AG04449 (cell line): ENCODE measurements at regions not wholly inside any gene's neighbourhood (a gene's known extent, or its start where the extent isn't known, plus 50 kb on each side); places are given as distances from the start of the nearest gene placed in this dataset.

Experiments used
- CTCF ChIA-PET: fragments of 350-600 bp; formaldehyde crosslinking; extraction: SDS; loops from one replicate; lab custom pipeline; 2021; ENCODE audit warnings: antibody characterized with exemption; lab: Yijun Ruan, JAX
- POLR2A ChIA-PET: fragments of 400-600, 350-600 bp; formaldehyde crosslinking; extraction: SDS; loops from one replicate; lab custom pipeline; 2020; ENCODE audit warnings: antibody characterized with exemption, inconsistent platforms; lab: Yijun Ruan, JAX
- DNase-seq: peaks from one replicate; pipeline ENCODE4 v3.0.0-alpha.2; 2010; ENCODE audit warnings: low read depth, low spot score
- H3K4me3 ChIP-seq: 2 replicates; pipeline ENCODE4 v1.5.1; 2011; ENCODE audit warnings: low read depth, mild to moderate bottlenecking, control low read depth, low read length
- CTCF ChIP-seq: IDR thresholded peaks from one replicate; pipeline ENCODE4 v1.5.1; 2011; ENCODE audit warnings: mild to moderate bottlenecking, moderate library complexity, low read length, control low read depth, inconsistent platforms; ENCODE audit not compliant: insufficient read depth; ENCODE audit errors: missing control alignments

GRCh38 chr17:15122857-15123256 lies 142.3 kb downstream of the PMP22 start:
- TF ChIP-seq CTCF, result no peak
- no peak overlapping the region for H3K4me3 ChIP-seq
- ChIA-PET CTCF (no interaction called here), POLR2A (no interaction called here)
- DNase-seq, result no peak

- CTCF ChIA-PET, result no interaction called here
- POLR2A ChIA-PET, result no interaction called here
- DNase-seq, result peak; percentile 34
- H3K4me3 ChIP-seq, result no peak overlapping the region
- no peak for TF ChIP-seq CTCF
Observed at GRCh38 chr17:15121426-15121825, 143.7 kb downstream of the PMP22 start.

DNA sequence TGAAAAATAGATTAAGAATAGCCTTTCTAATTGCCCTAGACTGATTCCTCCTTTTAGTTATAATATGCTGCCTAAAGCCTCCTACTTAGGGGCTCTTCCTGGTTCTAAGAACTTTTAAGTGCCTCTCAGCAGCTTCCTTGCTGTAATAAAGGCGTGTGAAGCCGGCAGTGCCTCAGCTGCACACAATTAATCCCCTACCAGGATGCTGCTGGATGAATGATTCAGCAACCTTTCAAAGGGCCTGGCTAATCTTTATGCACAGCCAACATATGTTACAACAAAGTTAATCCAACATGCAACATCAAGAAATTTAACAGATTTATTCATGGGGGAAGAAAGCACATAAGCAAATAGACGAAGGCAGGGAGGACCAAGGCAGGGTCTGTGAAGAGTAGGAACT lies 145.2 kb downstream of the PMP22 start:
- TF ChIP-seq CTCF, result no peak

GRCh38 chr17:15117239-15117638 lies 147.9 kb downstream of the PMP22 start:
- CTCF ChIA-PET, result no interaction called here

More for the DNA sequence above, 145.2 kb downstream of the PMP22 start:
- ChIA-PET CTCF (interaction anchor here (1.0 kb wide), 1 partner anchor 45 kb away, joined by 3 read pairs; no protein-coding TSS in a partner anchor), POLR2A (no interaction called here)
- no peak overlapping the region for H3K4me3 ChIP-seq
- no peak for DNase-seq

GRCh38 chr17:15112846-15113617 lies 152.1 kb downstream of the PMP22 start:
- no peak overlapping the region for H3K4me3 ChIP-seq
- no peak for TF ChIP-seq CTCF
- POLR2A ChIA-PET, result no interaction called here
- CTCF ChIA-PET, result interaction anchor here (1.1 kb wide), 1 partner anchor 43 kb away, joined by 5 read pairs; no protein-coding TSS in a partner anchor
- DNase-seq, result no peak

More at GRCh38 chr17:15117239-15117638, 147.9 kb downstream of the PMP22 start:
- POLR2A ChIA-PET, result no interaction called here
- no peak for DNase-seq
- H3K4me3 ChIP-seq, result no peak overlapping the region
- no peak for TF ChIP-seq CTCF

- DNase-seq, result no peak
- H3K4me3 ChIP-seq, result no peak overlapping the region
- no peak for TF ChIP-seq CTCF
- ChIA-PET CTCF (no interaction called here), POLR2A (no interaction called here)
Observed at GRCh38 chr17:15109608-15110007, 155.5 kb downstream of the PMP22 start.
